GM12878 (cell line): ENCODE measurements at regions not wholly inside any gene's neighbourhood (a gene's known extent, or its start where the extent isn't known, plus 50 kb on each side); places are given as distances from the start of the nearest gene placed in this dataset.

Source experiments
- ATAC-seq: fragments of 200-7000 bp; cut with Tn5 transposase; 3 replicates; pipeline ENCODE4 v1.9.1; 2020; ENCODE audit warnings: mild to moderate bottlenecking, moderate library complexity
- BruUV-seq: library from RNA; stranded (reverse); fragments of 400-500 nt; replicated peaks from 2 replicates; lab custom pipeline; 2021; lab: Mats Ljungman, UMichigan
- CTCF ChIA-PET: fragments of 300-600 bp; sonication (Branson Sonifier 250); formaldehyde crosslinking; extraction: SDS; loops from one replicate; lab custom pipeline; 2021; ENCODE audit warnings: inconsistent platforms; lab: Yijun Ruan, JAX
- POLR2A ChIA-PET: fragments of 350-600 bp; formaldehyde crosslinking; extraction: SDS; loops from one replicate; lab custom pipeline; 2021; ENCODE audit warnings: inconsistent platforms; lab: Charles Lee
- RAD21 ChIA-PET: fragments of 300-600 bp; sonication (Branson Sonifier 250); formaldehyde crosslinking; loops from one replicate; lab custom pipeline; 2023; ENCODE audit warnings: antibody characterized with exemption; ENCODE audit not compliant: unreplicated experiment; lab: Charles Lee
- SMC1A ChIA-PET: fragments of 300-600 bp; sonication (Branson Sonifier 250); formaldehyde crosslinking; loops from one replicate; lab custom pipeline; 2023; ENCODE audit not compliant: unreplicated experiment, uncharacterized antibody; lab: Charles Lee
- DNase-seq: peaks from one replicate; pipeline ENCODE4 v3.0.0-alpha.2; 2011; ENCODE audit warnings: low read depth, low spot score
- FAIRE-seq: peaks from 3 replicates; lab custom pipeline; 2011; peaks lifted over from hg19 to GRCh38; lab: Jason Lieb, UNC
- H2AFZ ChIP-seq: 2 replicates; pipeline ENCODE4 v1.6.0; 2011; ENCODE audit warnings: low read depth, low read length, control low read depth; ENCODE audit not compliant: control insufficient read depth
- H3K27ac ChIP-seq: 2 replicates; pipeline ENCODE4 v1.5.1; 2011; ENCODE audit warnings: control low read depth; ENCODE audit not compliant: control insufficient read depth, insufficient read depth
- H3K27me3 ChIP-seq, 2 experiments: replicated peaks in 1 of 2; 2 replicates each; pipeline versions ENCODE4 v1.6.0 to v1.6.1; 2011; ENCODE audit warnings: low read length in 1 of 2; ENCODE audit not compliant: control insufficient read depth in 2 of 2, insufficient read depth in 2 of 2
- H3K36me3 ChIP-seq, 2 experiments: 2 replicates each; pipeline ENCODE4 v1.5.1; 2011; ENCODE audit warnings: low read length in 1 of 2; ENCODE audit not compliant: control insufficient read depth in 2 of 2, insufficient read depth in 2 of 2
- H3K4me1 ChIP-seq: 2 replicates; pipeline ENCODE4 v1.6.1; 2011; ENCODE audit warnings: mild to moderate bottlenecking, low read length, moderate library complexity, mixed read lengths; ENCODE audit not compliant: control insufficient read depth, insufficient read depth
- H3K4me2 ChIP-seq: 2 replicates; pipeline ENCODE4 v1.6.0; 2011; ENCODE audit warnings: control low read depth; ENCODE audit not compliant: control insufficient read depth, insufficient read depth
- H3K4me3 ChIP-seq: fragments of 200-600 bp; sonication (generic); 2 replicates; pipeline ENCODE4 v1.5.1; 2016
- H3K79me2 ChIP-seq: 2 replicates; pipeline ENCODE4 v1.6.0; 2011; ENCODE audit warnings: low read length; ENCODE audit not compliant: control insufficient read depth, insufficient read depth
- H3K9ac ChIP-seq: 2 replicates; pipeline ENCODE4 v1.8.0; 2011; ENCODE audit warnings: low read length, control low read depth, mixed read lengths; ENCODE audit not compliant: control insufficient read depth, insufficient read depth
- H3K9me3 ChIP-seq: replicated peaks from 3 replicates; pipeline ENCODE4 v1.5.1; 2011; ENCODE audit warnings: mild to moderate bottlenecking, low read length; ENCODE audit not compliant: control insufficient read depth, insufficient read depth
- H4K20me1 ChIP-seq: 2 replicates; pipeline ENCODE4 v1.6.0; 2011; ENCODE audit not compliant: control insufficient read depth, insufficient read depth
- CBX5 ChIP-seq: sonication (generic); IDR thresholded peaks from 2 replicates; pipeline ENCODE4 v1.6.1; 2016; ENCODE audit warnings: low read depth, moderate library complexity, mild to moderate bottlenecking, inconsistent platforms
- EGR1 ChIP-seq, 2 experiments: IDR thresholded peaks; 1 replicate in 1 of 2; 2 replicates in 1 of 2; pipeline ENCODE4 v1.6.1; 2011 to 2012; ENCODE audit warnings: low read depth in 2 of 2, low read length in 2 of 2, borderline replicate concordance in 1 of 2, mild to moderate bottlenecking in 1 of 2, moderate library complexity in 1 of 2
- PAX8 ChIP-seq: fragments of 450-650 bp; IDR thresholded peaks from 2 replicates; pipeline ENCODE4 v1.6.1; 2017; ENCODE audit warnings: mild to moderate bottlenecking, moderate library complexity
- RUNX3 ChIP-seq: IDR thresholded peaks from 2 replicates; pipeline ENCODE4 v1.6.1; 2012; ENCODE audit warnings: low read length, inconsistent platforms
- in situ Hi-C: fragments of 300-500 bp; cut with MboI; formaldehyde crosslinking; loops from 9 replicates; pipeline ENCODE4 v1.14.3; 2018; ENCODE audit warnings: mixed read lengths
- intact Hi-C: fragments of 100-400 bp; cut with micrococcal nuclease; formaldehyde crosslinking; loops from one replicate; pipeline ENCODE4 v1.14.2; 2022; ENCODE audit not compliant: unreplicated experiment
- TF ChIP-seq, protein P1 (sequence below): fragments of 450-650 bp; IDR thresholded peaks from 2 replicates; pipeline ENCODE4 v1.6.1; 2017; ENCODE audit warnings: low read depth, mild to moderate bottlenecking, moderate library complexity
- TF ChIP-seq, protein P2 (sequence below): fragments of 450-650 bp; conservative IDR thresholded peaks from 2 replicates; pipeline ENCODE4 v1.6.1; 2017; ENCODE audit warnings: mild to moderate bottlenecking, moderate library complexity

DNA sequence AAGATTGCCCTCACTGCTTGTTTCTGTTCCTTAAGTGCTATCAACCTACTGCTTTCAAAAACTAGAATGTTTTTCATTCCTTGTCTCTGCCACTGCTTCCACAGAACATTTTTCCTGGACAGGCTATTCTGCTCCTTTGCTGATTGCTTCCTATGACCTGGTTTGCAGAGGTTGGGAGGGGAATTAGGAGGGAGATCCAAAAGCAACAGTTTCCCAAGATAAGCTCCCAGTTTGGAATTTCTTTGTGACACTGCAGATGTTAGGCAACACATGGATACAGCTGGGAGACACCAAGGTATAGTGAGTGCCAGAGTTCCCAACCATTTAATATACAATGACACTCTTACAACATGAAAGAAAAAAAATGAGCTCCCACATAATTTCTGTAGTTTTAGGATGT, 1036.5 kb downstream of the ROBO2 start:
- POLR2A ChIA-PET, result no interaction called here
- H3K27me3 ChIP-seq, result no peaks in the 10 kb centered on the region
- ATAC-seq (no peak), FAIRE-seq (no peak)
- H3K4me3 ChIP-seq, result no peak overlapping the region
- no peaks in the 10 kb centered on the region for H3K36me3 ChIP-seq
- H3K9ac ChIP-seq, result no peak overlapping the region
- TF ChIP-seq, protein P1, sequence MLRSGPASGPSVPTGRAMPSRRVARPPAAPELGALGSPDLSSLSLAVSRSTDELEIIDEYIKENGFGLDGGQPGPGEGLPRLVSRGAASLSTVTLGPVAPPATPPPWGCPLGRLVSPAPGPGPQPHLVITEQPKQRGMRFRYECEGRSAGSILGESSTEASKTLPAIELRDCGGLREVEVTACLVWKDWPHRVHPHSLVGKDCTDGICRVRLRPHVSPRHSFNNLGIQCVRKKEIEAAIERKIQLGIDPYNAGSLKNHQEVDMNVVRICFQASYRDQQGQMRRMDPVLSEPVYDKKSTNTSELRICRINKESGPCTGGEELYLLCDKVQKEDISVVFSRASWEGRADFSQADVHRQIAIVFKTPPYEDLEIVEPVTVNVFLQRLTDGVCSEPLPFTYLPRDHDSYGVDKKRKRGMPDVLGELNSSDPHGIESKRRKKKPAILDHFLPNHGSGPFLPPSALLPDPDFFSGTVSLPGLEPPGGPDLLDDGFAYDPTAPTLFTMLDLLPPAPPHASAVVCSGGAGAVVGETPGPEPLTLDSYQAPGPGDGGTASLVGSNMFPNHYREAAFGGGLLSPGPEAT, result no peak
- no peak for TF ChIP-seq CBX5
- no peak for TF ChIP-seq EGR1 (IDR thresholded peaks at IDR 0.05; ENCODE audit: borderline replicate concordance in 1 of 2, low read depth in 2 of 2, low read length in 2 of 2)
- TF ChIP-seq RUNX3, result no peak
- no peak for TF ChIP-seq PAX8
- TF ChIP-seq, protein P2, sequence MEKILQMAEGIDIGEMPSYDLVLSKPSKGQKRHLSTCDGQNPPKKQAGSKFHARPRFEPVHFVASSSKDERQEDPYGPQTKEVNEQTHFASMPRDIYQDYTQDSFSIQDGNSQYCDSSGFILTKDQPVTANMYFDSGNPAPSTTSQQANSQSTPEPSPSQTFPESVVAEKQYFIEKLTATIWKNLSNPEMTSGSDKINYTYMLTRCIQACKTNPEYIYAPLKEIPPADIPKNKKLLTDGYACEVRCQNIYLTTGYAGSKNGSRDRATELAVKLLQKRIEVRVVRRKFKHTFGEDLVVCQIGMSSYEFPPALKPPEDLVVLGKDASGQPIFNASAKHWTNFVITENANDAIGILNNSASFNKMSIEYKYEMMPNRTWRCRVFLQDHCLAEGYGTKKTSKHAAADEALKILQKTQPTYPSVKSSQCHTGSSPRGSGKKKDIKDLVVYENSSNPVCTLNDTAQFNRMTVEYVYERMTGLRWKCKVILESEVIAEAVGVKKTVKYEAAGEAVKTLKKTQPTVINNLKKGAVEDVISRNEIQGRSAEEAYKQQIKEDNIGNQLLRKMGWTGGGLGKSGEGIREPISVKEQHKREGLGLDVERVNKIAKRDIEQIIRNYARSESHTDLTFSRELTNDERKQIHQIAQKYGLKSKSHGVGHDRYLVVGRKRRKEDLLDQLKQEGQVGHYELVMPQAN, result no peak
- TF ChIP-seq, all 136 proteins: peak for 0
- H3K4me2 ChIP-seq, result no peak overlapping the region
- no peaks in the 10 kb centered on the region for H4K20me1 ChIP-seq
- SMC1A ChIA-PET, result no interaction called here
- H3K79me2 ChIP-seq, result no peaks in the 10 kb centered on the region
- RAD21 ChIA-PET, result interaction anchor here (1.2 kb wide), 1 partner anchor 35 kb away, joined by 3 read pairs; no protein-coding TSS in a partner anchor
- H3K4me1 ChIP-seq, result no peaks in the 10 kb centered on the region
- no peaks in the 10 kb centered on the region for H3K9me3 ChIP-seq
- no peak for DNase-seq
- in situ Hi-C loops (no loop called here), intact Hi-C loops (no loop called here)
- no peak overlapping the region for H2AFZ ChIP-seq
- no peak overlapping the region for H3K27ac ChIP-seq
- no TSS peak for BruUV-seq
- CTCF ChIA-PET, result no interaction called here
